SK-N-SH treated with all-trans-retinoic acid at 6 μM for 48 hours (cell line): ENCODE measurements at regions not wholly inside any gene's neighbourhood (a gene's known extent, or its start where the extent isn't known, plus 50 kb on each side); places are given as distances from the start of the nearest gene placed in this dataset.

Experiments used
- PATZ1 ChIP-seq: fragments of 250-450 bp; sonication (Bioruptor Pico); IDR thresholded peaks from 2 replicates; pipeline ENCODE4 v1.8.0; 2020; ENCODE audit warnings: mild to moderate bottlenecking, moderate library complexity, borderline replicate concordance
- POU6F1 ChIP-seq: fragments of 250-450 bp; sonication (Bioruptor Pico); IDR thresholded peaks from 2 replicates; pipeline ENCODE4 v1.8.0; 2021; ENCODE audit warnings: low read depth, mild to moderate bottlenecking, moderate library complexity, borderline replicate concordance

- TF ChIP-seq PATZ1 (CRISPR knock-in tag) (no peak), POU6F1 (CRISPR knock-in tag) (no peak)
Observed at GRCh38 chr11:42824067-42824466, 487.7 kb upstream of the API5 start.
